Esophagus muscularis mucosa (tissue), 4 donors: ENCODE measurements at regions not wholly inside any gene's neighbourhood (a gene's known extent, or its start where the extent isn't known, plus 50 kb on each side); places are given as distances from the start of the nearest gene placed in this dataset.
"Not testable (repeated sequence)": the region's sequence is repeated elsewhere in the genome, so short reads cannot be mapped to it uniquely, and the experiment has no call there.

Experiments used
- DNase-seq: peaks from one replicate; pipeline ENCODE4 v3.0.0-alpha.2; 2017; ENCODE audit errors: extremely low spot score
- H3K27ac ChIP-seq, 4 donors: fragments of 200-600 bp; sonication (generic); replicated peaks in 1 of 4; 1 replicate in 3 of 4; 2 replicates in 1 of 4; pipeline ENCODE4 v1.5.1; 2016 to 2019; ENCODE audit warnings: mild to moderate bottlenecking in 1 of 4
- H3K27me3 ChIP-seq, 4 donors: fragments of 200-600 bp; sonication (generic); one replicate each; pipeline versions ENCODE4 v1.5.1 to v1.6.0; 2016 to 2019
- H3K36me3 ChIP-seq, 4 donors: fragments of 200-600 bp; sonication (generic); one replicate each; pipeline ENCODE4 v1.5.1; 2016 to 2019
- H3K4me1 ChIP-seq, 4 donors: fragments of 200-600 bp; sonication (generic); one replicate each; pipeline ENCODE4 v1.5.1; 2016 to 2019
- H3K4me3 ChIP-seq, 4 donors: fragments of 200-600 bp; sonication (generic); 1 replicate in 2 of 4; 2 replicates in 2 of 4; pipeline ENCODE4 v1.5.1; 2016 to 2019; ENCODE audit warnings: mild to moderate bottlenecking in 4 of 4, moderate library complexity in 1 of 4
- H3K9me3 ChIP-seq, 4 donors: fragments of 200-600 bp; sonication (generic); 1 replicate in 3 of 4; 2 replicates in 1 of 4; pipeline ENCODE4 v1.5.1; 2016 to 2019
- EP300 ChIP-seq: sonication (generic); formaldehyde crosslinking; IDR thresholded peaks from one replicate; pipeline ENCODE4 v1.6.1; 2017; ENCODE audit warnings: antibody characterized with exemption
- POLR2A ChIP-seq: fragments of 450-650 bp; IDR thresholded peaks from one replicate; pipeline ENCODE4 v1.6.1; 2017; ENCODE audit warnings: antibody characterized with exemption, moderate library complexity, mild to moderate bottlenecking, low read depth
- POLR2AphosphoS5 ChIP-seq, 2 donors: sonication (generic); formaldehyde crosslinking; IDR thresholded peaks; one replicate each; pipeline ENCODE4 v1.6.1; 2017; ENCODE audit warnings: antibody characterized with exemption in 2 of 2
- WGBS: methylation state at CpG from one replicate; pipeline ENCODE4 v1.1.5; 2018; 5-methylcytosine and 5-hydroxymethylcytosine counted together
- intact Hi-C: fragments of 100-400 bp; cut with DNase I; formaldehyde crosslinking; loops from one replicate; pipeline ENCODE4 v1.15.1; 2023
- TF ChIP-seq, protein P1 (sequence below), 3 experiments: fragments of 200-600 bp in 2 of 3; fragments of 450-650 bp in 1 of 3; sonication (generic) in 2 of 3; IDR thresholded peaks; one replicate each; pipeline ENCODE4 v1.5.1; 2017 to 2019; ENCODE audit warnings: antibody characterized with exemption in 3 of 3, mild to moderate bottlenecking in 2 of 3, moderate library complexity in 1 of 3

DNA sequence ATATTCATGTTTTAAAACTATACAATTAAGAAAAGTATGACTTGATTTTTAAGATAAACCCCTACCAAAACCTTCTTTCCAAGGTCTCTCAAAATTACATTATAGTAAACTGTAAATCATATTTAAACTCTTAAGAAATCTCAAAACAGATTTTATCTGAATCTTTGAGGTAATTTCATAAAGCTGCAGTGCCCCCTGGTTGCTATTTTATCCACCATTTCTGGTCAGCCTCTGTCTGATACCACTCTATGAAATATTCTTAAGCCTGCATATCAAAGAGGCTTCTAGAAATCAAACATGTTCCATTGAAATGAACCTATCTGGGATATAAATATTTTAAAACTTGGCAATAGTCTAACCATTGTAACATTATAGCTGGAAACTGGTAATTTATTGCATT is 317.3 kb downstream of the COL11A1 start:
- no peak for DNase-seq
- Histone ChIP-seq H3K27me3 (no peaks in the 10 kb centered on the region), H3K4me1 (no peaks in the 10 kb centered on the region), H3K4me3 (no peak overlapping the region), H3K27ac (no peak overlapping the region), H3K9me3 (no peaks in the 10 kb centered on the region), H3K36me3 (no peaks in the 10 kb centered on the region)
- intact Hi-C loops, result no loop called here
- TF ChIP-seq POLR2AphosphoS5 (IDR thresholded peaks at IDR 0.05) (no peak), EP300 (no peak), POLR2A (no peak)
- TF ChIP-seq, protein P1, sequence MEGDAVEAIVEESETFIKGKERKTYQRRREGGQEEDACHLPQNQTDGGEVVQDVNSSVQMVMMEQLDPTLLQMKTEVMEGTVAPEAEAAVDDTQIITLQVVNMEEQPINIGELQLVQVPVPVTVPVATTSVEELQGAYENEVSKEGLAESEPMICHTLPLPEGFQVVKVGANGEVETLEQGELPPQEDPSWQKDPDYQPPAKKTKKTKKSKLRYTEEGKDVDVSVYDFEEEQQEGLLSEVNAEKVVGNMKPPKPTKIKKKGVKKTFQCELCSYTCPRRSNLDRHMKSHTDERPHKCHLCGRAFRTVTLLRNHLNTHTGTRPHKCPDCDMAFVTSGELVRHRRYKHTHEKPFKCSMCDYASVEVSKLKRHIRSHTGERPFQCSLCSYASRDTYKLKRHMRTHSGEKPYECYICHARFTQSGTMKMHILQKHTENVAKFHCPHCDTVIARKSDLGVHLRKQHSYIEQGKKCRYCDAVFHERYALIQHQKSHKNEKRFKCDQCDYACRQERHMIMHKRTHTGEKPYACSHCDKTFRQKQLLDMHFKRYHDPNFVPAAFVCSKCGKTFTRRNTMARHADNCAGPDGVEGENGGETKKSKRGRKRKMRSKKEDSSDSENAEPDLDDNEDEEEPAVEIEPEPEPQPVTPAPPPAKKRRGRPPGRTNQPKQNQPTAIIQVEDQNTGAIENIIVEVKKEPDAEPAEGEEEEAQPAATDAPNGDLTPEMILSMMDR (IDR thresholded peaks at IDR 0.05), result no peak

DNA sequence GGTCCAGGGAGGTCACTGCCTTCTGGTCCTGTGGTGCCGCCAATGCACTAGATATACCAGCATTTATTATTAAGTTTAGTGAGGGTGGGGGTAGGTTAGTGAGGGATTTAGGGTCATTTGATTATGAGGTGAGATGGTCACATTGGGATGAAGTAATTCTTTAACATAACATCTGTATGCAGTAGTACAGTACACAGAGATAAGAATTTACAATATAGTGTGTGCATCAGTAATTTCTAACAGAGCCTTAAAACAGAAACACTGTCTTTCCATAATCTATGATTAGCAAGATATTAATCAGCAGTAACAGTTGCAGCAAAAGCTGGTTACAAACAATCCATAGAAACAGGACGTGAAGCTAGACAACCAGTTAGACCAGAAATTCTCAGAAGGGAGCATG is 318.4 kb downstream of the COL11A1 start:
- H3K4me3 ChIP-seq, H3K27me3 ChIP-seq, H3K9me3 ChIP-seq, DNase-seq, intact Hi-C loops, H3K27ac ChIP-seq, H3K36me3 ChIP-seq, H3K4me1 ChIP-seq: not testable (repeated sequence)
- 80% methylated on average over 2 of the region's 2 CpGs for WGBS

GRCh38 chr1:102783487-102783886 is 324.8 kb downstream of the COL11A1 start:
- no peaks in the 10 kb centered on the region for H3K9me3 ChIP-seq

DNA sequence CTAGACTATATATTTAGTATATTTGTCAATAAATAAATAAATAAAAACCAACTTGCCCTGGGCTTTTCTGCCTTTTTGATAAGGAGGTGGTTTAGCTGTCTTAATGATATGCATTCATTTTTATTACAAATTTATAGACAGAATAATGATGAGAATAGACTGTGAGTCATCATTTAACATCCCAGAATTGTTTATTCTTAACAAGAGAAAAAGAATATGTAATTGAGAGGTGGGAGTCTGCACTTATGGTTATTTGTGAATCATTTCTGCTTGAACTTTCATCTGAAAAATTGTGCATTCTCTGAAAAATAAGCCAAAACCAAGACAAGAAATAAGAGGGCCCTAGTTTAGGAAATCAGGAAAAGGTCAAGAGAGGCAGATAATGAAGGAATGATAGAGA is 326.2 kb downstream of the COL11A1 start:
- intact Hi-C loops, result no loop called here
- Histone ChIP-seq H3K36me3 (no peaks in the 10 kb centered on the region), H3K27me3 (no peaks in the 10 kb centered on the region), H3K9me3 (no peaks in the 10 kb centered on the region), H3K27ac (no peak overlapping the region), H3K4me1 (no peaks in the 10 kb centered on the region), H3K4me3 (no peak overlapping the region)
- no peak for DNase-seq
- no peak for TF ChIP-seq POLR2AphosphoS5 (IDR thresholded peaks at IDR 0.05)
- no peak for TF ChIP-seq EP300

More at GRCh38 chr1:102783487-102783886, 324.8 kb downstream of the COL11A1 start:
- TF ChIP-seq EP300 (no peak), POLR2A (no peak), POLR2AphosphoS5 (IDR thresholded peaks at IDR 0.05) (no peak)
- TF ChIP-seq, protein P1 (IDR thresholded peaks at IDR 0.05), result no peak
- intact Hi-C loops, result no loop called here
- no peak overlapping the region for H3K27ac ChIP-seq
- H3K4me1 ChIP-seq, result no peaks in the 10 kb centered on the region
- no peak for DNase-seq
- H3K4me3 ChIP-seq, result no peak overlapping the region
- no peaks in the 10 kb centered on the region for H3K27me3 ChIP-seq
- WGBS, result 57% methylated on average over 3 of the region's 3 CpGs
- H3K36me3 ChIP-seq, result no peaks in the 10 kb centered on the region

- intact Hi-C loops, result no loop called here
- TF ChIP-seq, protein P1 (IDR thresholded peaks at IDR 0.05), result no peak
- no peak for TF ChIP-seq EP300
- no peak for TF ChIP-seq POLR2AphosphoS5 (IDR thresholded peaks at IDR 0.05)
- no peak for TF ChIP-seq POLR2A
- Histone ChIP-seq H3K27me3 (no peaks in the 10 kb centered on the region), H3K36me3 (no peaks in the 10 kb centered on the region), H3K4me1 (no peaks in the 10 kb centered on the region), H3K9me3 (no peaks in the 10 kb centered on the region), H3K27ac (no peak overlapping the region), H3K4me3 (no peak overlapping the region)
- 67% methylated on average over 1 of the region's 1 CpG for WGBS
- DNase-seq, result no peak
These were observed 332.3 kb downstream of the COL11A1 start for GRCh38 chr1:102776071-102776470.

DNA sequence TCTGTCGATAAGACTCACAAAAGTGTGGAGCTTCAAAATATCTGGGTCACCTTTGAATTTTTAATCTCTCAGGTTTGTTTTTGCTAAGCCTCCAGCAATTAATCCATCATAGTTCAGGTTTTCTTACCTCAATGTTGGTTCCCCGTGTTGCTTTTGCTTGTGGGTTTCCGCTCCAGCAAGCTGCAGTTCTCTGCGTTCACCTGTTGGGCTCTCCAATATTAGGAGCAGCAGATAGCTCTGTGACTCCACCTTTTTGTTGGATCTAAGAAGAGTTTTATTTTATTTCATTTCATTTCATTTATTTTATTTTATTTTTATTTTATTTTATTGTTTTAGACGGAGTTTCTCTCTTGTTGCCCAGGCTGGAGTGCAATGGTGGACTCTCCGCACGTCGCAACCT is 335.5 kb downstream of the COL11A1 start:
- no peaks in the 10 kb centered on the region for H3K9me3 ChIP-seq
- H3K4me3 ChIP-seq, result no peak overlapping the region
- no peaks in the 10 kb centered on the region for H3K36me3 ChIP-seq
- no peaks in the 10 kb centered on the region for H3K4me1 ChIP-seq
- H3K27ac ChIP-seq, result no peak overlapping the region
- no peak for DNase-seq
- TF ChIP-seq, protein P1 (IDR thresholded peaks at IDR 0.05), result no peak
- TF ChIP-seq POLR2A, result no peak
- no peak for TF ChIP-seq POLR2AphosphoS5 (IDR thresholded peaks at IDR 0.05)
- no peak for TF ChIP-seq EP300
- 77% methylated on average over 8 of the region's 8 CpGs for WGBS
- intact Hi-C loops, result no loop called here
- no peaks in the 10 kb centered on the region for H3K27me3 ChIP-seq
